Keratinocyte (primary cell): ENCODE measurements at regions not wholly inside any gene's neighbourhood (a gene's known extent, or its start where the extent isn't known, plus 50 kb on each side); places are given as distances from the start of the nearest gene placed in this dataset.

Experiments used
- EZH2 ChIP-seq: IDR thresholded peaks from one replicate; pipeline ENCODE4 v1.6.1; 2012; ENCODE audit warnings: inconsistent platforms, mild to moderate bottlenecking, low read length, moderate library complexity
- TF ChIP-seq, protein P1 (sequence below), 3 experiments: IDR thresholded peaks in 1 of 3; conservative IDR thresholded peaks in 1 of 3; optimal IDR thresholded peaks in 1 of 3; 2 replicates in 2 of 3; 3 replicates in 1 of 3; pipeline versions ENCODE3 to v1.5.1; 2011; ENCODE audit warnings: low read length in 3 of 3, mild to moderate bottlenecking in 3 of 3, moderate library complexity in 2 of 3, control low read depth in 1 of 3, inconsistent platforms in 1 of 3; ENCODE audit not compliant: insufficient read depth in 2 of 3; ENCODE audit errors: extremely low read depth in 1 of 3

DNA sequence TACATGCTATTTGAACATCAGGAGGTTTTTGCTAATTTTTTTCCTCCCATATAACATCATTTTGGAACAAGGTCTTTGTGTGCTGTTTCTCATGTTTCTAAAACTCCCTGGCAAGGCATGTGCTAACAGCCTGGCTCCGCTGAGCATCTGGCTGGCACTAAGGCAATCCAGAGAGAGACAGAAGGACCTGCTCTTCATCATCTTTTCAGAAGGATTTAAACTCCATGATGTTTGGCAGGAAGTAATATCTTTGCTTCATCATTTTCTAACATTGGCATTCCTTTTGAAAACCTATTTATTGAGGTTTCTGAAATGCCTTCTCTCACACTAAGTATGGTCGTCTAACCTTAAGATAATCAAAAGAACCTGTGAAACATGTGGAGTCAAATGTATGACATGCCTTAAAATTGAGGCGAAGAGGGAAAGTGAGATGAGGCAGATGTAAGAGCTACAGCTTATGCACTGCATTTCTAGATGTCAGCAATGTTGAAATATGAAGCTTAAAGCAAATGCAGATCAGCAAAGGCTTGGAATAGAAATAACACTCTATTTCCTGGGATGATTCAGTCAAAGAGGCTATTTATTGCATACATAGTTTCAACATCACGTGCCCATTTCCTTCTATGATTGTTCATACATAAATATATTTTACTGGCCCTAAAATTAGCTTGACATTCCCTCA is 592.0 kb downstream of the ZNF385D start:
- TF ChIP-seq, protein P1, sequence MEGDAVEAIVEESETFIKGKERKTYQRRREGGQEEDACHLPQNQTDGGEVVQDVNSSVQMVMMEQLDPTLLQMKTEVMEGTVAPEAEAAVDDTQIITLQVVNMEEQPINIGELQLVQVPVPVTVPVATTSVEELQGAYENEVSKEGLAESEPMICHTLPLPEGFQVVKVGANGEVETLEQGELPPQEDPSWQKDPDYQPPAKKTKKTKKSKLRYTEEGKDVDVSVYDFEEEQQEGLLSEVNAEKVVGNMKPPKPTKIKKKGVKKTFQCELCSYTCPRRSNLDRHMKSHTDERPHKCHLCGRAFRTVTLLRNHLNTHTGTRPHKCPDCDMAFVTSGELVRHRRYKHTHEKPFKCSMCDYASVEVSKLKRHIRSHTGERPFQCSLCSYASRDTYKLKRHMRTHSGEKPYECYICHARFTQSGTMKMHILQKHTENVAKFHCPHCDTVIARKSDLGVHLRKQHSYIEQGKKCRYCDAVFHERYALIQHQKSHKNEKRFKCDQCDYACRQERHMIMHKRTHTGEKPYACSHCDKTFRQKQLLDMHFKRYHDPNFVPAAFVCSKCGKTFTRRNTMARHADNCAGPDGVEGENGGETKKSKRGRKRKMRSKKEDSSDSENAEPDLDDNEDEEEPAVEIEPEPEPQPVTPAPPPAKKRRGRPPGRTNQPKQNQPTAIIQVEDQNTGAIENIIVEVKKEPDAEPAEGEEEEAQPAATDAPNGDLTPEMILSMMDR (optimal IDR thresholded peaks at IDR 0.05 in 1 of 3, IDR thresholded peaks at IDR 0.05 in 1 of 3, conservative IDR thresholded peaks at IDR 0.05 in 1 of 3; ENCODE audit: extremely low read depth in 1 of 3, insufficient read depth in 2 of 3, low read length in 3 of 3) = no peak
- no peak for TF ChIP-seq EZH2
